ENCODE measurements at regions not wholly inside any gene's neighbourhood (a gene's known extent, or its start where the extent isn't known, plus 50 kb on each side); places are given as distances from the start of the nearest gene placed in this dataset.
A peak's percentile ranks its signal among the peaks of the same experiment; 100 is the strongest.

DNA sequence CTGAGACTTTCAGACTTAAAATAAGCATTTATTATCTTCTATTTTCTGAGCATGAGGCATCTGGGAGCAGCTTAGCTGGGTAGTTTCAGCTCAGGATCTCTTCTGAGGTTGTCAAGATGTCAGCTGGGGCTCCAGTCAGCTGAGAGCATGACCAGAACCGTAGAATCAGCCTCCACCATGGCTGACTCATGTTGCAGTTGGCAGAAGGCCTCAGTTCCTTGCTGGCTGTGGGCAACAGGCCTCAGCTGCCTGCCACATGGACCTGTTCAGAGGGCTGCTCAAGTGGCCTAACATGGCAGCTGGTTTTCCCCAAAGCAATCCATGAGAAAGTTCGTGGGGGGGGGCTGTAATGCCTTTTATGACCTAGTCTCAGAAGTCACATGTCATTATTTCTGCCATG is 142.3 kb downstream of the LY86 start:
- Histone ChIP-seq H3K27ac (ENCODE audit: extremely low read depth, low read depth, low read length) (no peak overlapping the region), H3K27me3 (ENCODE audit: control insufficient read depth in 2 of 2, insufficient read depth in 2 of 2, low read length in 2 of 2) (no peaks in the 10 kb centered on the region), H4K20me1 (replicated peaks; ENCODE audit: control insufficient read depth, insufficient read depth, low read length) (no peaks in the 10 kb centered on the region), H3K36me3 (ENCODE audit: control insufficient read depth, insufficient read depth, low read length) (no peaks in the 10 kb centered on the region), H2AFZ (ENCODE audit: low read depth, low read length) (peak overlapping the region; percentile 29), H3K4me2 (ENCODE audit: insufficient read depth, low read length) (no peak overlapping the region), H3K9ac (ENCODE audit: insufficient read depth in 1 of 2, low read depth in 2 of 2, low read length in 2 of 2) (0 out of 4 replicates have a peak overlapping the region, but pooled peaks of 1 of the 2 experiments have one; percentile 32), H3K4me3 (no peak overlapping the region), H3K9me3 (replicated peaks; ENCODE audit: control insufficient read depth, insufficient read depth, low read depth, low read length) (no peaks in the 10 kb centered on the region), H3K4me1 (replicated peaks in 1 of 2; ENCODE audit: control insufficient read depth in 2 of 2, insufficient read depth in 2 of 2, low read length in 2 of 2) (peaks cover 8 to 12% of the 10 kb centered on the region in 2 experiments; a peak in 3 of 5 replicates), H3K79me2 (ENCODE audit: control insufficient read depth, insufficient read depth, low read length) (no peaks in the 10 kb centered on the region), H3K9me1 (ENCODE audit: control insufficient read depth, insufficient read depth, low read length) (no peaks in the 10 kb centered on the region)
- BruUV-seq (replicated peaks), result no TSS peak
- in situ Hi-C loops (cut with MboI) (no loop called here), intact Hi-C loops (cut with micrococcal nuclease) (no loop called here)
- DNase-seq (ENCODE audit: extremely low read depth in 1 of 4, low spot score in 3 of 4) (no peak), ATAC-seq (no peak; the same call in 2 of the 3 replicates), FAIRE-seq (no peak)
- CTCF ChIA-PET (ENCODE audit: low intra/inter-chr PET ratio), result no interaction called here
- POLR2A ChIA-PET, result interaction anchor here (0.6 to 0.9 kb wide), 2 partner anchors 36 to 44 kb away, joined by 3 read pairs; no protein-coding TSS in a partner anchor
- TF ChIP-seq, protein P1, sequence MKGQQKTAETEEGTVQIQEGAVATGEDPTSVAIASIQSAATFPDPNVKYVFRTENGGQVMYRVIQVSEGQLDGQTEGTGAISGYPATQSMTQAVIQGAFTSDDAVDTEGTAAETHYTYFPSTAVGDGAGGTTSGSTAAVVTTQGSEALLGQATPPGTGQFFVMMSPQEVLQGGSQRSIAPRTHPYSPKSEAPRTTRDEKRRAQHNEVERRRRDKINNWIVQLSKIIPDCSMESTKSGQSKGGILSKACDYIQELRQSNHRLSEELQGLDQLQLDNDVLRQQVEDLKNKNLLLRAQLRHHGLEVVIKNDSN (CRISPR knock-in tag; IDR thresholded peaks at IDR 0.05), result 0 out of 2 replicates have a peak, but pooled peaks have one; percentile 17
- TF ChIP-seq, protein P2, sequence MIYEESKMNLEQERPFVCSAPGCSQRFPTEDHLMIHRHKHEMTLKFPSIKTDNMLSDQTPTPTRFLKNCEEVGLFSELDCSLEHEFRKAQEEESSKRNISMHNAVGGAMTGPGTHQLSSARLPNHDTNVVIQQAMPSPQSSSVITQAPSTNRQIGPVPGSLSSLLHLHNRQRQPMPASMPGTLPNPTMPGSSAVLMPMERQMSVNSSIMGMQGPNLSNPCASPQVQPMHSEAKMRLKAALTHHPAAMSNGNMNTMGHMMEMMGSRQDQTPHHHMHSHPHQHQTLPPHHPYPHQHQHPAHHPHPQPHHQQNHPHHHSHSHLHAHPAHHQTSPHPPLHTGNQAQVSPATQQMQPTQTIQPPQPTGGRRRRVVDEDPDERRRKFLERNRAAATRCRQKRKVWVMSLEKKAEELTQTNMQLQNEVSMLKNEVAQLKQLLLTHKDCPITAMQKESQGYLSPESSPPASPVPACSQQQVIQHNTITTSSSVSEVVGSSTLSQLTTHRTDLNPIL (CRISPR knock-in tag; IDR thresholded peaks at IDR 0.05), result no peak
- 0 out of 2 replicates have a peak, but pooled peaks have one; percentile 12 for TF ChIP-seq NFE2 (IDR thresholded peaks at IDR 0.05; ENCODE audit: low read depth)
- TF ChIP-seq, protein P3, sequence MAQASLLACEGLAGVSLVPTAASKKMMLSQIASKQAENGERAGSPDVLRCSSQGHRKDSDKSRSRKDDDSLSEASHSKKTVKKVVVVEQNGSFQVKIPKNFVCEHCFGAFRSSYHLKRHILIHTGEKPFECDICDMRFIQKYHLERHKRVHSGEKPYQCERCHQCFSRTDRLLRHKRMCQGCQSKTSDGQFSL (CRISPR knock-in tag; IDR thresholded peaks at IDR 0.05), result peak; percentile 71; the same call in 1 of the 2 replicates
- TF ChIP-seq, protein P3 (tag; IDR thresholded peaks at IDR 0.05), result 0 out of 4 replicates have a peak, but pooled peaks of 1 of the 2 experiments have one; percentile 29
- TF ChIP-seq, protein P4, sequence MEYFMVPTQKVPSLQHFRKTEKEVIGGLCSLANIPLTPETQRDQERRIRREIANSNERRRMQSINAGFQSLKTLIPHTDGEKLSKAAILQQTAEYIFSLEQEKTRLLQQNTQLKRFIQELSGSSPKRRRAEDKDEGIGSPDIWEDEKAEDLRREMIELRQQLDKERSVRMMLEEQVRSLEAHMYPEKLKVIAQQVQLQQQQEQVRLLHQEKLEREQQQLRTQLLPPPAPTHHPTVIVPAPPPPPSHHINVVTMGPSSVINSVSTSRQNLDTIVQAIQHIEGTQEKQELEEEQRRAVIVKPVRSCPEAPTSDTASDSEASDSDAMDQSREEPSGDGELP (CRISPR knock-in tag; IDR thresholded peaks at IDR 0.05; ENCODE audit: borderline replicate concordance), result peak; percentile 60
- TF ChIP-seq NR2C2 (CRISPR knock-in tag; IDR thresholded peaks at IDR 0.05), result no peak
- 0 out of 2 replicates have a peak, but pooled peaks have one; percentile 10 for TF ChIP-seq NR2C2 (tag; IDR thresholded peaks at IDR 0.05)
- WGBS (ENCODE audit: insufficient coverage, low coverage, missing lambda C conversion rate), result 13% methylated on average over 2 of the region's 2 CpGs

All from K562 (cell line).